ENCODE measurements at regions not wholly inside any gene's neighbourhood (a gene's known extent, or its start where the extent isn't known, plus 50 kb on each side); places are given as distances from the start of the nearest gene placed in this dataset.

DNA sequence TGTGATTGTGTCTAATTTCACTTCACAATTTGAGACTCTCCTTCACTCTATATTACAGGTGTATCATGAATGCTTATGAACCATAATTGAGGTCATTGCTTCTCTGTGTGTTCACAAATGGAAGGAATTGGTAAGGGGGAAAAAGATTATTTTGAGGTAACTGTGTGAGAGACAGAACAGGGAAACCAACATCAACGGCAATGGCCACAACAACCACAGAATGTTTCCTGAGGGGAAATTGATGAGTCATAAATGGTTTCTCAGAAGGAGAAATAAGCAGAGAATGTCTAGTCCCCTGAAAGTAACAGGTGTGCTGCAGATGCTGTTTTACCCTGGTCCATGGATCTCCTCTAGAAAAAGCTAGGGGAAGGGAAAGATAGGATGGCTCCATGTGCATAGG lies 361.2 kb upstream of the GALNT5 start:
- no peak overlapping the region for H3K4me3 ChIP-seq (ENCODE audit: low read length)
- no peaks in the 10 kb centered on the region for H3K36me3 ChIP-seq (ENCODE audit: insufficient read depth, low read length)
- no peak overlapping the region for H2AFZ ChIP-seq (ENCODE audit: low read depth, low read length)
- peaks cover 12% of the 10 kb centered on the region for H3K4me1 ChIP-seq (ENCODE audit: insufficient read depth, low read length)
- peaks cover 2% of the 10 kb centered on the region for H3K27me3 ChIP-seq (ENCODE audit: insufficient read depth, low read length)
- no peaks in the 10 kb centered on the region for H3K9me3 ChIP-seq (ENCODE audit: low read length)

DNA sequence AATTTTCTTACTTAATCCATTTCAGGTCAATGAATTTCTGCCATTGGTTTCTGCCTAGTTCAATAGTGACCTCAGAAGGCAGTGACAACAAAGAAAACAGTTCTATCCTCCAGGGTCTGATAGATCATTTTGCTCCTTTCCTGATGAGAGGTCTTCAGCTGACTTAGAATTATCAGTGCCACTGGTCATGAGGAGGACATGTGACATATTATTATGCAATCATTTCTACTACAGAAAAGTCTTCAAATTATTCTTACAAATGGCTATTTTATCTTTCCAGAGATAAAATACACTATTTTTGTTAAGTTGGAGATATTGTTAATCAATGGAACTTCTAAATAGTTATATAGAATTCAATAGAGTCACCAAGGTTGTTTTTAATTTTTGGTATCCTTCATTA lies 360.0 kb upstream of the GALNT5 start:
- Histone ChIP-seq H3K4me3 (ENCODE audit: low read length) (no peak overlapping the region), H3K36me3 (ENCODE audit: insufficient read depth, low read length) (no peaks in the 10 kb centered on the region), H3K27me3 (ENCODE audit: insufficient read depth, low read length) (peaks cover 2% of the 10 kb centered on the region), H3K9me3 (ENCODE audit: low read length) (no peaks in the 10 kb centered on the region), H3K4me1 (ENCODE audit: insufficient read depth, low read length) (peaks cover 10% of the 10 kb centered on the region), H2AFZ (ENCODE audit: low read depth, low read length) (no peak overlapping the region)

DNA sequence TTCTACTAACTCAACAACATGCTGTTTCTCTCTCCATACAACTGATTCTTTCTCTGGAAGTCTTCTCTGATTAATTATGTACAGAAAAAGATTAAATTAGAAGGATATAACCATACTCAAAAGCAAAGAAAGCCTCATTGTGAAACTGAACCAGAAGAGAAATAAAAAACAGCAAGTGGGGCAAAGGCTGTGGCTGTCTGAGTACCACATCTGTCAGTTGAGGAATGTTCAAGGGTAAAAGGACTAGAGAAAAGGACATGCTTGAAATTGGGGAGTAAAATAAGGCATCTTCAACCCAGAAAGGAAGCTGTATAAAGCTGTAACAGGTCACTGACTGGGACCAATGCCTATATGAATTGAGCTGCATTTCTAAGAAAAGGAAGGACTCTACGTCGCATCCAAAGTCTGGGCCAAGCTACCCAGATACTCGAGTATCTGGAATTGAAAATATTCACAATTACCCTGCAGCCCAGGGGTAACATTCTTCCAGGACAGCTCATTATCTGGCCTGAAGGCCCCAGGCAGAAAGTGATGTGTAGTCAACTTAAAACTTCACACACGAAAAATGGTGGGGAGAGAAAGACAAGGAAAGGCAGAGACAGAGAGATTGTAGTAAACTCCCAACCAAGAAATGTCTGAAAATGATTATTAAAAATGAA lies 356.0 kb upstream of the GALNT5 start:
- no peaks in the 10 kb centered on the region for H3K27me3 ChIP-seq (ENCODE audit: insufficient read depth, low read length)
- no peak overlapping the region for H2AFZ ChIP-seq (ENCODE audit: low read depth, low read length)
- H3K4me1 ChIP-seq (ENCODE audit: insufficient read depth, low read length) = no peaks in the 10 kb centered on the region
- H3K36me3 ChIP-seq (ENCODE audit: insufficient read depth, low read length) = no peaks in the 10 kb centered on the region
- H3K9me3 ChIP-seq (ENCODE audit: low read length) = no peaks in the 10 kb centered on the region
- H3K4me3 ChIP-seq (ENCODE audit: low read length) = no peak overlapping the region

DNA sequence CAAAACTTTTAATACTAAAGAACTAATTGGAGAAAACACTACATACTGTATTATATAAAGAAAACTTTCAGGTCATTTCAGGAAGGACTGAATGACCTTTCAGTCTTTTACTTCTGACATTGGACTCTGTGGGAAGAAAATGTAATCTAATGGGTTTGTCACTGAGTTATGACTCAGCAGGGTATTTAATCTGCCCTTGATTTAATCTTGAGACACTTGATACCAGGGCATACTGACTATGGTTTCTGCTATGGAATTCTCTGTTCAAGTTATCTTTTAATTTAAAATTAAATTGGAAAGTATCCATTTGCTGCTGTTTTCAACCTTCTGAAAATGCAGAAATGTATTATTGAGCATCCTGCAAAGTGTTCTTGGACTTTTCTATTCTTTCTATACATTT lies 354.2 kb upstream of the GALNT5 start:
- H3K27me3 ChIP-seq (ENCODE audit: insufficient read depth, low read length) = no peaks in the 10 kb centered on the region
- no peak overlapping the region for H3K4me3 ChIP-seq (ENCODE audit: low read length)
- H3K36me3 ChIP-seq (ENCODE audit: insufficient read depth, low read length) = no peaks in the 10 kb centered on the region
- H2AFZ ChIP-seq (ENCODE audit: low read depth, low read length) = no peak overlapping the region
- H3K4me1 ChIP-seq (ENCODE audit: insufficient read depth, low read length) = no peaks in the 10 kb centered on the region
- H3K9me3 ChIP-seq (ENCODE audit: low read length) = no peaks in the 10 kb centered on the region

DNA sequence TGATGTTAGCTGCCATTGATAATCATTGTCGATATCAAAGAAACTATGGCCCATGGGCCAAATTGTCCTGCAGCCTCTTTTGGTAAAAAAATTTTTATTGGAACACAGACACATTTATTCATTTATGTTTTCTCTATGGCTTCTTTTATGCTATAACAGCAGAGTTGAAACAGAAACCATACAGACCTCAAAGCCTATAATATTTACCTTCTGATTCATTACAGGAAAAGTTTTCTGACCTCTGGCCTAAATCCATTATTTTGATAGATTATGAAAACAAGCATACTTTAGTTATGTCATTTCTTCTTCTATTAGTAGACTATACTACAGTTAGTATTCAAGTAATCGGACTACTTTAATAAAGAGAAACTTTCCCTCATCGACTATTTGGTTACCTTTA lies 349.7 kb upstream of the GALNT5 start:
- no peak overlapping the region for H3K4me3 ChIP-seq (ENCODE audit: low read length)
- H3K4me1 ChIP-seq (ENCODE audit: insufficient read depth, low read length) = no peaks in the 10 kb centered on the region
- no peaks in the 10 kb centered on the region for H3K27me3 ChIP-seq (ENCODE audit: insufficient read depth, low read length)
- no peak overlapping the region for H2AFZ ChIP-seq (ENCODE audit: low read depth, low read length)
- no peaks in the 10 kb centered on the region for H3K9me3 ChIP-seq (ENCODE audit: low read length)
- H3K36me3 ChIP-seq (ENCODE audit: insufficient read depth, low read length) = no peaks in the 10 kb centered on the region

DNA sequence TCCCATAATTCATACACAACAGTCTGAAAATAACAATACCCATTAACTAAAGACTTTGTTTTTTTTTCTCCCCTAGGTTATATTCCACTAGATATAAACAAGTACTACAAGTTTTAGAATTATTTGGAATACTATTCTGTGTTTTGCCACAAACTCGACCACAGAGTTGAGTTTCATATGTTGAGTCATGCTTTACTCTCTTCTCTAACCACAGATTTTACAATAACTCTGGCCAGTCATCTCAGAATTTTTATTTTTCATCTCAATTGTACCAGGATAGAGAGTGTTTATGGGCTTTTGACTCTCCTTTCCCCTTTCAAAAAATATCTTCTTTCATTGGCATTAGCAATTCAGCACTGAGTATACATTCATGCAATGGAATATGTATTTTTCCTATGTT lies 348.7 kb upstream of the GALNT5 start:
- Histone ChIP-seq H3K36me3 (ENCODE audit: insufficient read depth, low read length) (no peaks in the 10 kb centered on the region), H2AFZ (ENCODE audit: low read depth, low read length) (no peak overlapping the region), H3K4me1 (ENCODE audit: insufficient read depth, low read length) (no peaks in the 10 kb centered on the region), H3K4me3 (ENCODE audit: low read length) (no peak overlapping the region), H3K9me3 (ENCODE audit: low read length) (no peaks in the 10 kb centered on the region), H3K27me3 (ENCODE audit: insufficient read depth, low read length) (no peaks in the 10 kb centered on the region)

DNA sequence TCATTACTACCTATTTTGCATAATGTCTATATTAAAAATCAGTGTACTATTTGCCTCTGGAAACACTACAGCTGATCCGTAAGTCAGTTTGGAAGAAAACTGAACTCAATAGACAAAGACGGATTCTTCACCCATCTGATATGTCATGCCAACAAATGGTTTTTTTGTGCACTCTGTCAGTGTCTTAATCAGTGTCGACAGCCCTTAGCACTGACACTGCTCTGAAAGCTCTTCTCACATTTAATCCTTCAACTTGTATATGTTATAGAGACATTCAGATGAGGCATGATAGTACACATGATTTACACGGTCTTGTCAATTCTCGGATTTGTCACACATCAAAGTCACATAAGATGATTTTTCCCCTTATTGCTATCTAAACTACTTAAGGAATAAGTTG lies 347.5 kb upstream of the GALNT5 start:
- no peak overlapping the region for H3K4me3 ChIP-seq (ENCODE audit: low read length)

DNA sequence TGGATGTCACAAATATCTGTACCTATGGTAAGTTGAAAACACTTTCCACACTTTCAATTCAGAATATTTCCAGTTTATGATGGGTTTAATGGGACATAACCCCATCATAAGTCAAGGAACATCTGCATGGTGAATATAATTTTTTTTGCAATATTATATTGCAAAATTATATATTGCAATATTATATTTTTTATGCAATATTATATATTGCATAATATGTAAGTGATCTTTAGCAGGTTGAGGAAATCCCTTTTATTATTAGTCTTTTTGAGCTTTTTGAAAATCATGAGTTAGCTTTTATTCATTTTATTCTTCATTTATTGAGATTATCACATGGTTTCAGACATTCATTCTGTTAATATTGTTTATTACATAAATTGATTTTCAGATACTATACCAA lies 342.2 kb upstream of the GALNT5 start:
- H3K36me3 ChIP-seq (ENCODE audit: insufficient read depth, low read length) = no peaks in the 10 kb centered on the region
- no peaks in the 10 kb centered on the region for H3K27me3 ChIP-seq (ENCODE audit: insufficient read depth, low read length)
- no peak overlapping the region for H3K4me3 ChIP-seq (ENCODE audit: low read length)
- no peak overlapping the region for H2AFZ ChIP-seq (ENCODE audit: low read depth, low read length)
- H3K9me3 ChIP-seq (ENCODE audit: low read length) = no peaks in the 10 kb centered on the region
- no peaks in the 10 kb centered on the region for H3K4me1 ChIP-seq (ENCODE audit: insufficient read depth, low read length)

More for the DNA sequence above, 347.5 kb upstream of the GALNT5 start:
- Histone ChIP-seq H3K9me3 (ENCODE audit: low read length) (no peaks in the 10 kb centered on the region), H3K27me3 (ENCODE audit: insufficient read depth, low read length) (no peaks in the 10 kb centered on the region), H3K36me3 (ENCODE audit: insufficient read depth, low read length) (no peaks in the 10 kb centered on the region), H3K4me1 (ENCODE audit: insufficient read depth, low read length) (no peaks in the 10 kb centered on the region), H2AFZ (ENCODE audit: low read depth, low read length) (no peak overlapping the region)

DNA sequence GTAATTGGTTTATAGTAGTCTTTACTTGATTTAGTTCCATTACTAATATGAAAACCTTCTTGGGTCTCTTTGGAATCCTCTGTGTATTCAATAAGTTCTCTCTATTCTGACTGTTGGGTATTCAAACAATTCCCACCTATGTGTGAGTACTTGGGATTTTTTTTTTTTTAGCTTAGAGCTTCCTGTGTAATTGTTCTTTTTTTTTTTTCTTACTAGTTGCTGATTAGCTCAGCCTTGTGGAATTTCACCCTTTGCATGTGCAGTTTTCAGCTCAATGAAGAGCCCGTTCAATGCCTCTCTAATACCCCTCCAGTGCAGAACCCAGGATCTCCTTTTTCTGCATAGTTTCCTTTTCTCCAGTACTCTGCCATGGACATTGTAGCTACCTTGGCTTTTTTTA lies 339.1 kb upstream of the GALNT5 start:
- Histone ChIP-seq H3K36me3 (ENCODE audit: insufficient read depth, low read length) (no peaks in the 10 kb centered on the region), H2AFZ (ENCODE audit: low read depth, low read length) (no peak overlapping the region), H3K4me3 (ENCODE audit: low read length) (no peak overlapping the region), H3K4me1 (ENCODE audit: insufficient read depth, low read length) (no peaks in the 10 kb centered on the region), H3K9me3 (ENCODE audit: low read length) (no peaks in the 10 kb centered on the region), H3K27me3 (ENCODE audit: insufficient read depth, low read length) (no peaks in the 10 kb centered on the region)

DNA sequence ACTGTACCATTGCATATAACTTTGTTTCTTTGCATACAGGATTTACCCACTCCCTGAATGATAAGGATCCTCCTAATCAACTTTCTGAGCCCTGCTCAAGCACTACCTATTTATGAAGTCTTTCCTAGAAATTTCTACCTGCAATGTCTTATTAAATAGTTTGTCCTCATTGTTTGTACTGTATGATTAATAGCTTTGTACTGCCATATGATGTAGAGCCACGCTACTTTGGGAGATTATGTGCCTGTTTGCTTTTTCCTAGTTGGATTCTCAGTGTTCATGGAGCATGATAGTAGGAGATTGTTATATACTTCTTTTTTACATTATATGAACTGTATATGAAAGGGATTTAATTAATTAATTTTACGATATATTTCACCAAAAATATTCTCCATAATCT lies 327.1 kb upstream of the GALNT5 start:
- Histone ChIP-seq H2AFZ (ENCODE audit: low read depth, low read length) (no peak overlapping the region), H3K27me3 (ENCODE audit: insufficient read depth, low read length) (no peaks in the 10 kb centered on the region), H3K9me3 (ENCODE audit: low read length) (peaks cover 2% of the 10 kb centered on the region), H3K4me1 (ENCODE audit: insufficient read depth, low read length) (no peaks in the 10 kb centered on the region), H3K36me3 (ENCODE audit: insufficient read depth, low read length) (no peaks in the 10 kb centered on the region), H3K4me3 (ENCODE audit: low read length) (no peak overlapping the region)

DNA sequence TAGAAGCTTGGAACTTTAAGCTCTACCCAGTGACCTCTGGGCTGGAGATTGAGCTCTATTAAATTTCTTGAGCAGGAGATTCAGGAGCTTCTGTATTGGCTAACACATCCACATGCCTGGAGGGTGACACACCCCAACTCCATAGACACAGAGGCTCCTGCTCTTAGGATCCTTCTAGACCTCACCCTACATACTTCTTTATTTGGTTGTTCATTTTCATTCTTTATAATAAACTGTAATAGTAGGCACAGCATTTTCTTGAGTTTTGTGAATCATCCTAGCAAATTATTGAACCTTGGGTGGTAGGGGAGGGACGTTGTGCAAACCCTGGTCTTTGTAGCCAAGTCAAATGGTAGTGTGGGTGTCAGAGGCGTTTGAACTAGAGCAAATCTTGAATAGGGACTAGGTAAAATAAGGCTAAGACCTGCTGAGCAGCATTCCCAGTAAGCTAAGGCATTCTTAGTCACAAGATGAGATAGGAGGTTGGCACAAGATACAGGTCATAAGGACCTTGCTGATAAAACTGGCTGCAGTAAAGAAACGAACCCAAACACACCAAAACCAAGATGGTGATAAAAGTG lies 323.8 kb upstream of the GALNT5 start:
- no peaks in the 10 kb centered on the region for H3K4me1 ChIP-seq (ENCODE audit: insufficient read depth, low read length)
- H3K9me3 ChIP-seq (ENCODE audit: low read length) = no peaks in the 10 kb centered on the region
- H3K27me3 ChIP-seq (ENCODE audit: insufficient read depth, low read length) = no peaks in the 10 kb centered on the region
- no peak overlapping the region for H2AFZ ChIP-seq (ENCODE audit: low read depth, low read length)
- H3K36me3 ChIP-seq (ENCODE audit: insufficient read depth, low read length) = no peaks in the 10 kb centered on the region
- H3K4me3 ChIP-seq (ENCODE audit: low read length) = no peak overlapping the region

DNA sequence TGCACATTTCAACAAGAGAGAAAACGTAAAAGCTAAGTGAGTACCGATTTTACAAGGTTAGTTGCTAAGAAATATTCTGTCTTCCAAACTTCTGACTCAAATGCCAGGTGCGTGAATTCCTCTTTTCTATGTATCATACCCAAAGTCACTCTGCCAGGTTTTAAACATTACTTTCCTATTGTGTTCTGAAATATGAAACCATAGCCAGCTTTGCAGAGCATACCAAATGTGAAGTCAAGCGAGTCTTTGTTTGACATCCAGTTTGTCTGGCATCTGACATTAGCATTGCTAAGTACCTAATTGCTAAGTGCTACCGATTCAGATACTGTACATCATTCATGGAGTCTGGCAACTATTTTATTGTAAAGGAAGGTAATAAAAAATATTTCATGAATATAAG lies 321.9 kb upstream of the GALNT5 start:
- Histone ChIP-seq H3K9me3 (ENCODE audit: low read length) (no peaks in the 10 kb centered on the region), H3K36me3 (ENCODE audit: insufficient read depth, low read length) (no peaks in the 10 kb centered on the region), H2AFZ (ENCODE audit: low read depth, low read length) (no peak overlapping the region), H3K4me3 (ENCODE audit: low read length) (no peak overlapping the region), H3K27me3 (ENCODE audit: insufficient read depth, low read length) (no peaks in the 10 kb centered on the region), H3K4me1 (ENCODE audit: insufficient read depth, low read length) (no peaks in the 10 kb centered on the region)

DNA sequence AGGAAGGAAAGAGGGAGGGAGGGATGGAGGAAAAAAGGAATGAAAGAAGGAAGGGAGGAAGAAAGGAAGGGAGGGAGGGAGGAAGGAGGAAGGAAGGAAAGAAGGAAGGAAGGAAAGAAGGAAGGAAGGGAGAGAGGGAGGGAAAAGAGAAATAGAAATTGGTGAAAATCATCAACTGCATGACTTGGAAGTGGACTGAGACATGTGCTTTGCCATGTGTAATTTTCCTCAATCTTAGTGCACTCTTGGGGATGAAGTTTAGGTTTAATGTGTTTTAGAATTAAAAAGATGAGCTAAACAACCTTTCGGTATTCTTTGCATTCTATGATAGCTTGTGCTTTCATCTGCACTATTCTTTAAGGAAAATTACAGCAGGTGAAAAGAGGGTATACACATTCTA lies 320.1 kb upstream of the GALNT5 start:
- Histone ChIP-seq H3K36me3 (ENCODE audit: insufficient read depth, low read length) (no peaks in the 10 kb centered on the region), H3K4me3 (ENCODE audit: low read length) (no peak overlapping the region), H3K9me3 (ENCODE audit: low read length) (no peaks in the 10 kb centered on the region), H3K4me1 (ENCODE audit: insufficient read depth, low read length) (no peaks in the 10 kb centered on the region), H3K27me3 (ENCODE audit: insufficient read depth, low read length) (no peaks in the 10 kb centered on the region), H2AFZ (ENCODE audit: low read depth, low read length) (no peak overlapping the region)

DNA sequence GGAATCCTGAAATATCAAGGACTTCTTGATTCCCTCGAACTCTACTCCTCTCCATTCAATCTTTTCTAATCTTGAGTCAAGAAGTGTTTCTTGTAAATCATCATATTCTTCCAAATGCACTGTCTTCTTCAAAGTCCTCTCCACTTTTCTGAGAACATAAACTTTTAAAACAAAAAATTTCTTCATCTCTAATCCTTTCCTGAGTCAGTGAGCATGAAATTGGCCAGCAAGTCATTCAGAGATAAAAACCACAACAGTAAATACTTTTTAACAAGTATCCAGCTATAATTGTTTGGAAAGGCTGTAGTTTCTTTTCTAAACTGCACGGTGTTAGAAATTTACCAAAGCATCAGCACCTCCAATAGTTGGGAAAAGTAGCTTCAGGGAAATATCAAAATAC lies 312.6 kb upstream of the GALNT5 start:
- H3K27me3 ChIP-seq (ENCODE audit: insufficient read depth, low read length) = no peaks in the 10 kb centered on the region
- no peaks in the 10 kb centered on the region for H3K36me3 ChIP-seq (ENCODE audit: insufficient read depth, low read length)
- H3K9me3 ChIP-seq (ENCODE audit: low read length) = no peaks in the 10 kb centered on the region
- H3K4me1 ChIP-seq (ENCODE audit: insufficient read depth, low read length) = no peaks in the 10 kb centered on the region
- no peak overlapping the region for H2AFZ ChIP-seq (ENCODE audit: low read depth, low read length)
- H3K4me3 ChIP-seq (ENCODE audit: low read length) = no peak overlapping the region

Data from neuron (in vitro differentiated cells).